HG02870 (cell line): ENCODE measurements at regions not wholly inside any gene's neighbourhood (a gene's known extent, or its start where the extent isn't known, plus 50 kb on each side); places are given as distances from the start of the nearest gene placed in this dataset.

ENCODE experiments used
- ATAC-seq: cut with Tn5 transposase; IDR thresholded peaks from one replicate; pipeline ENCODE4 v1.9.1; 2021; ENCODE audit warnings: mild to moderate bottlenecking, moderate library complexity; ENCODE audit not compliant: unreplicated experiment

- no peak for ATAC-seq
Measured at GRCh38 chr9:12065050-12065449, 628.1 kb upstream of the TYRP1 start.

GRCh38 chr9:12065686-12066085 lies 627.5 kb upstream of the TYRP1 start:
- ATAC-seq, result no peak

- ATAC-seq, result no peak
Measured at GRCh38 chr9:12066455-12067035, 626.6 kb upstream of the TYRP1 start.

GRCh38 chr9:12069366-12069765 lies 623.8 kb upstream of the TYRP1 start:
- no peak for ATAC-seq

GRCh38 chr9:12085399-12085798 lies 607.8 kb upstream of the TYRP1 start:
- ATAC-seq, result no peak

- ATAC-seq, result no peak
Measured at GRCh38 chr9:12091865-12092527, 601.2 kb upstream of the TYRP1 start.

- no peak for ATAC-seq
Measured at GRCh38 chr9:12094046-12094445, 599.1 kb upstream of the TYRP1 start.

GRCh38 chr9:12095931-12096330 lies 597.3 kb upstream of the TYRP1 start:
- no peak for ATAC-seq

- no peak for ATAC-seq
Measured at GRCh38 chr9:12133416-12133815, 559.8 kb upstream of the TYRP1 start.

GRCh38 chr9:12141422-12141821 lies 551.8 kb upstream of the TYRP1 start:
- no peak for ATAC-seq

GRCh38 chr9:12155401-12156134 lies 537.6 kb upstream of the TYRP1 start:
- ATAC-seq, result no peak

- ATAC-seq, result no peak
Measured at GRCh38 chr9:12162181-12162815, 530.9 kb upstream of the TYRP1 start.

GRCh38 chr9:12163723-12164458 lies 529.3 kb upstream of the TYRP1 start:
- ATAC-seq, result no peak

- no peak for ATAC-seq
Measured at GRCh38 chr9:12166518-12166917, 526.7 kb upstream of the TYRP1 start.

GRCh38 chr9:12170456-12170855 lies 522.7 kb upstream of the TYRP1 start:
- no peak for ATAC-seq

GRCh38 chr9:12178634-12179033 lies 514.6 kb upstream of the TYRP1 start:
- ATAC-seq, result no peak

GRCh38 chr9:12182806-12183205 lies 510.4 kb upstream of the TYRP1 start:
- no peak for ATAC-seq

- no peak for ATAC-seq
Measured at GRCh38 chr9:12183321-12183720, 509.9 kb upstream of the TYRP1 start.

- no peak for ATAC-seq
Measured at GRCh38 chr9:12185856-12186255, 507.3 kb upstream of the TYRP1 start.

- ATAC-seq, result no peak
Measured at GRCh38 chr9:12191630-12192029, 501.6 kb upstream of the TYRP1 start.

- ATAC-seq, result no peak
Measured at GRCh38 chr9:12194731-12195130, 498.5 kb upstream of the TYRP1 start.
